Gastrocnemius medialis (tissue), 4 donors: ENCODE measurements at regions not wholly inside any gene's neighbourhood (a gene's known extent, or its start where the extent isn't known, plus 50 kb on each side); places are given as distances from the start of the nearest gene placed in this dataset.

ENCODE experiments used
- ATAC-seq, 2 donors: fragments of 150-250 bp; one replicate each; pipeline ENCODE4 v1.9.1; 2016
- DNase-seq, 2 donors: peaks; one replicate each; pipeline ENCODE4 v3.0.0-alpha.2; 2019
- H3K27ac ChIP-seq, 4 donors: fragments of 200-600 bp; sonication (generic); 1 replicate in 1 of 4; 2 replicates in 3 of 4; pipeline ENCODE4 v1.5.1; 2016 to 2018; ENCODE audit warnings: mild to moderate bottlenecking in 2 of 4, moderate library complexity in 1 of 4
- H3K27me3 ChIP-seq, 3 donors: fragments of 200-600 bp; sonication (generic) in 2 of 3; 1 replicate in 1 of 3; 2 replicates in 2 of 3; pipeline versions ENCODE4 v1.5.1 to v1.6.0; 2016 to 2019; ENCODE audit warnings: mild to moderate bottlenecking in 1 of 3, moderate library complexity in 1 of 3
- H3K36me3 ChIP-seq, 2 donors: fragments of 200-600 bp; sonication (generic) in 1 of 2; one replicate each; pipeline ENCODE4 v1.5.1; 2017 to 2018
- H3K4me1 ChIP-seq, 2 donors: fragments of 200-600 bp; sonication (generic) in 1 of 2; one replicate each; pipeline ENCODE4 v1.5.1; 2016 to 2017; ENCODE audit warnings: mild to moderate bottlenecking in 2 of 2
- H3K4me3 ChIP-seq, 4 donors: fragments of 200-600 bp; sonication (generic) in 3 of 4; 1 replicate in 1 of 4; 2 replicates in 3 of 4; pipeline ENCODE4 v1.5.1; 2016 to 2019; ENCODE audit warnings: mild to moderate bottlenecking in 2 of 4
- H3K9me3 ChIP-seq, 3 donors: fragments of 200-600 bp; sonication (generic) in 2 of 3; 1 replicate in 1 of 3; 2 replicates in 2 of 3; pipeline ENCODE4 v1.5.1; 2016 to 2019
- POLR2A ChIP-seq, 2 donors: fragments of 450-650 bp; IDR thresholded peaks; one replicate each; pipeline ENCODE4 v1.6.1; 2017; ENCODE audit warnings: antibody characterized with exemption in 2 of 2, mild to moderate bottlenecking in 2 of 2, moderate library complexity in 2 of 2
- in situ Hi-C, 4 donors: fragments of 200-750 bp; cut with MboI; loops; one replicate each; pipeline versions ENCODE4 v1.15.0 to v1.8.0; 2017; ENCODE audit warnings: low sequenced_read_pairs in 4 of 4
- intact Hi-C: fragments of 100-400 bp; cut with DNase I; formaldehyde crosslinking; loops from one replicate; pipeline ENCODE4 v1.15.1; 2023; ENCODE audit warnings: low total_unique reads
- TF ChIP-seq, protein P1 (sequence below), 5 experiments: fragments of 450-650 bp in 3 of 5; fragments of 200-600 bp in 2 of 5; sonication (generic) in 2 of 5; IDR thresholded peaks in 4 of 5; conservative IDR thresholded peaks in 1 of 5; 1 replicate in 4 of 5; 2 replicates in 1 of 5; pipeline ENCODE4 v1.5.1; 2016 to 2019; ENCODE audit warnings: antibody characterized with exemption in 5 of 5, mild to moderate bottlenecking in 3 of 5, moderate library complexity in 3 of 5

DNA sequence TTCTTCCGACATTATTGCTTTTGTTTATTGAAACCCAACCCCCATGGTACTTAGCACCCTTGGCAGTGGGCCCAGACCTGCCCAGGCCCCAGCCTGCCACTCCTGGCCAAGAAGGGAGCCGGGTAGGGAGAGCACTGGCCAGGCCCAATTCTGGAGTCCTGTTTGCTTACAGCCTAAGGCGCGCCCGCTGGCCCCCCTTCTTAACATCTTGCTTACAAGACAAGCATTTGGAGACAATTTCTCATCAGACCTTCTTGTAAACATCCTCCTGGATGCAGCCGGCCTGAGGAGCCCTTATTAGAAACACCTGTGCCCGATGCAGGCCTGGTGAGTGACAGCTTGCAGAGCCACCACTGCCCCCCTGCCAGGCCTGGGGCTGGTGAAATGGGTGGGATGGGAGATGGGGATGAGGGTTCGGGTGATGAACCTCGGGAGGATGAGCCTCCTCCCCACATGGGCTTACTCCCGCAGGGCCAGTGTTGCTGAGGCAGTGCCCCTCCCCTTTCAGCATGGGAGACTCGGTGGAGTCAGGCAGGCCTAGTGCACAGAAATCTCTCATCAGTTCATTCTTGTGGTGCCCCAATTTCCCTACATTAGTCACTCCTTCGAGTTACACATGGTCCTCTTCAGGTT lies 217.5 kb downstream of the CYP26B1 start:
- Histone ChIP-seq H3K27me3 (no peaks in the 10 kb centered on the region), H3K4me1 (peaks cover 0 to 4% of the 10 kb centered on the region in 2 donors), H3K9me3 (no peaks in the 10 kb centered on the region), H3K36me3 (no peaks in the 10 kb centered on the region), H3K4me3 (no peak overlapping the region), H3K27ac (no peak overlapping the region)
- intact Hi-C loops, result no loop called here
- ATAC-seq, result no peak
- TF ChIP-seq, protein P1, sequence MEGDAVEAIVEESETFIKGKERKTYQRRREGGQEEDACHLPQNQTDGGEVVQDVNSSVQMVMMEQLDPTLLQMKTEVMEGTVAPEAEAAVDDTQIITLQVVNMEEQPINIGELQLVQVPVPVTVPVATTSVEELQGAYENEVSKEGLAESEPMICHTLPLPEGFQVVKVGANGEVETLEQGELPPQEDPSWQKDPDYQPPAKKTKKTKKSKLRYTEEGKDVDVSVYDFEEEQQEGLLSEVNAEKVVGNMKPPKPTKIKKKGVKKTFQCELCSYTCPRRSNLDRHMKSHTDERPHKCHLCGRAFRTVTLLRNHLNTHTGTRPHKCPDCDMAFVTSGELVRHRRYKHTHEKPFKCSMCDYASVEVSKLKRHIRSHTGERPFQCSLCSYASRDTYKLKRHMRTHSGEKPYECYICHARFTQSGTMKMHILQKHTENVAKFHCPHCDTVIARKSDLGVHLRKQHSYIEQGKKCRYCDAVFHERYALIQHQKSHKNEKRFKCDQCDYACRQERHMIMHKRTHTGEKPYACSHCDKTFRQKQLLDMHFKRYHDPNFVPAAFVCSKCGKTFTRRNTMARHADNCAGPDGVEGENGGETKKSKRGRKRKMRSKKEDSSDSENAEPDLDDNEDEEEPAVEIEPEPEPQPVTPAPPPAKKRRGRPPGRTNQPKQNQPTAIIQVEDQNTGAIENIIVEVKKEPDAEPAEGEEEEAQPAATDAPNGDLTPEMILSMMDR (IDR thresholded peaks at IDR 0.05 in 4 of 5, conservative IDR thresholded peaks at IDR 0.05 in 1 of 5), result no peak
- TF ChIP-seq POLR2A (IDR thresholded peaks at IDR 0.05), result no peak
- in situ Hi-C loops, result loop anchor here in 1 of 4 donors (10.0 kb wide), 1 partner anchor 205 kb away; no protein-coding TSS in a partner anchor
- DNase-seq, result no peak

DNA sequence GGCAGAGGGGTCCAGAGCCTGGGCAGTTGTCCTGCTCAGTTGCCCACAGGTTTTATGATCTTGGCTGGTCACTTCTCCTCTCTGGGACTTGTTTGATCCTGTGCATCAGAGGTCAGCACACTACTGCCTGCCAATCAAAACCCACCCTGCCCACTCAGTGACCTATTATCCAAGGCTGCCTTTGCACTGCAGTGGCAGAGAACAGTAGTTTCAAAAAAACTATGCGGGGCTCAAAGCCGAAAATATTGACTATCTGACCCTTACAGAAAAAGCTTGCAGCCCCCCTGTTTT lies 218.2 kb downstream of the CYP26B1 start:
- intact Hi-C loops, result loop anchor here (10.0 kb wide), 1 partner anchor 385 kb away; no protein-coding TSS in a partner anchor
- ATAC-seq (no peak), DNase-seq (no peak)
- H3K36me3 ChIP-seq, result no peaks in the 10 kb centered on the region
- no peak overlapping the region for H3K27ac ChIP-seq
- in situ Hi-C loops, result loop anchor here (5.0 to 10.0 kb wide), 5 partner anchors 63 to 655 kb away; no protein-coding TSS in a partner anchor
- no peaks in the 10 kb centered on the region for H3K4me1 ChIP-seq
- no peaks in the 10 kb centered on the region for H3K9me3 ChIP-seq
- no peaks in the 10 kb centered on the region for H3K27me3 ChIP-seq
- H3K4me3 ChIP-seq, result no peak overlapping the region
- no peak for TF ChIP-seq POLR2A (IDR thresholded peaks at IDR 0.05)
- TF ChIP-seq, protein P1 (IDR thresholded peaks at IDR 0.05 in 4 of 5, conservative IDR thresholded peaks at IDR 0.05 in 1 of 5), result no peak

DNA sequence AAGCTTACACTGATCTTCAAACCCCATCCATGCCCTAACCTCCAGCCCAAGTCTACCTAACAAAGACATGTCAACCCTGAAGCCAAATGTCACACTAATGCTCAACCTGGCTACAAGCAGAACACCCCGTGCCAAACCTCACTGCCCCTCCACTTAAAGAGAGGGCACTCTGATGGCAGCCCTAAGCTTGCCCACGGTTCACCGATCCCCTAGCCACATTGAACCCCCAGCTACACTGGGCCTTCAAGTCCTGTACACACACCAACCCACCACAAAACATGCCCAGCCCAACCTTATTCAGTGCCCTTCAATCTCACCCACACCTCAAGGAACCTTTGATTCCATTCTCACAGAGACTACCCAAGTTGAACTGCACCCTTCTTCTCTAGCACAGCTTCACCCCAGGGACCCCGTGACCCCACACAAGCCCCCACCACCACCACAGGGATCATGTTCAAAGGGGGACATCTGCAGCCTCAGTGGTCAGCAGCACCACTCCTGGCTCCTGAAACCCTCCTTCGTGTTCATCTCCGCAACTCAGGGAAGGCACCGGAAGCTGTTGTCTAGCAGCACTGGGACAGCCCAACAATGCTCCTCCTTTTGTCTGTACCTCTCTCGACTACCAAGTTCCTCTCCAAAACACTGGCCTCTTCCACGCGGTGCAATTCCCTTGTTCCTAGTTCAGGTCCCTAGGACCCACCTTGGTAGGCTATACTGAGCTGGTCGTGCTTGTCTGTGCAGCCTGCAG lies 218.8 kb downstream of the CYP26B1 start:
- H3K4me1 ChIP-seq, result no peaks in the 10 kb centered on the region
- no peaks in the 10 kb centered on the region for H3K9me3 ChIP-seq
- DNase-seq, result no peak
- intact Hi-C loops, result loop anchor here (10.0 kb wide), 1 partner anchor 384 kb away; no protein-coding TSS in a partner anchor
- in situ Hi-C loops, result loop anchor here (5.0 to 10.0 kb wide), 5 partner anchors 63 to 656 kb away; no protein-coding TSS in a partner anchor
- no peak for ATAC-seq
- TF ChIP-seq, protein P1 (IDR thresholded peaks at IDR 0.05 in 4 of 5, conservative IDR thresholded peaks at IDR 0.05 in 1 of 5), result no peak
- no peak for TF ChIP-seq POLR2A (IDR thresholded peaks at IDR 0.05)
- no peak overlapping the region for H3K27ac ChIP-seq
- no peaks in the 10 kb centered on the region for H3K27me3 ChIP-seq
- H3K4me3 ChIP-seq, result no peak overlapping the region
- no peaks in the 10 kb centered on the region for H3K36me3 ChIP-seq

DNA sequence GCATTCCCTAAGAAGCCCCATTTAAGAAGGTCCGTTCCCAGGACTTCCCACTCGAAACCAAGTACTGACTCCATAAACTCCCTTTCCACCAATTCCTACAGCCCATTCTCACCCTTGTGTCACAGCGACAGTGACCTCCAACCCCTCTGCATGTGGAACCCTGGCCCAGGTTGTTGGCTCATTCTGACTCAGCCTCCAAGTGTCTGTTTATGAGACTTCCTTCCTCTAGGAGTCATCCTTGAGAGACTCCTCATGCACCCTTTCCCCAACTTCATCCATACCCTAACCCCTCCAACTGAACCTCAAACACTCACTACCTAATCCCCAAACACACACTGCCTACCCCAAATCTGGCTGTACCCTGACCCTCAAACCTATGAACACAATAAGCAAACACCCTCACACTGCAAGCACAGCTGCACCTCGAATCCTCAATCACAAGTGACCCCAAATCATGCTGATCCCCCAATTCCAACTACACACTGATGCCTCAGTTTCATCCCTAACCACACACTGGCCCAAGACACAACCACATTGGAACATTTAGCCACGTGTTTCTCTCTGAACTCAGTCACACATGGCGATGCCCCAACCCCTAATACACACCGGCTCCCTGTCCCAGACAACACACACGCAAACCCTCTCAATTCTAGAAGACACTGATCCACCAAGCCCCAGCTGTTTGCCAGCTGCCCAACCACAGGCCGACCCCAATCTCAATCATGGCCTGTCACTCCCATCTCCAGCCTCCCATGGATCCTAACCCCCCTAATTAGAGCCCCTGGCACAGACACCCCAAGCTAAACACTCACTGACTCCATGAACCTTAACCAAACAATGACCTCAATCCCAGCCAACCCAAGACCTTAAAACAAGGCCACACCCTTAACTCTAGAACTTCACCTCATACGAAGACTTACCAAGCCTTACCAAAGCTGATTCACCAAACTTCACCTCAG lies 219.6 kb downstream of the CYP26B1 start:
- intact Hi-C loops, result loop anchor here (10.0 kb wide), 1 partner anchor 383 kb away; no protein-coding TSS in a partner anchor
- in situ Hi-C loops, result loop anchor here (5.0 to 10.0 kb wide), 5 partner anchors 64 to 657 kb away; no protein-coding TSS in a partner anchor

More for the DNA sequence above, 219.6 kb downstream of the CYP26B1 start:
- DNase-seq, result no peak
- Histone ChIP-seq H3K4me1 (no peaks in the 10 kb centered on the region), H3K36me3 (no peaks in the 10 kb centered on the region), H3K27ac (no peak overlapping the region), H3K4me3 (no peak overlapping the region), H3K9me3 (no peaks in the 10 kb centered on the region), H3K27me3 (no peaks in the 10 kb centered on the region)
- TF ChIP-seq, protein P1 (IDR thresholded peaks at IDR 0.05 in 4 of 5, conservative IDR thresholded peaks at IDR 0.05 in 1 of 5), result no peak
- no peak for TF ChIP-seq POLR2A (IDR thresholded peaks at IDR 0.05)
- ATAC-seq, result no peak
